OCI-LY7 (cell line): ENCODE measurements at regions not wholly inside any gene's neighbourhood (a gene's known extent, or its start where the extent isn't known, plus 50 kb on each side); places are given as distances from the start of the nearest gene placed in this dataset.

ENCODE experiments used
- CTCF ChIP-seq: fragments of 200-600 bp; sonication (generic); conservative IDR thresholded peaks from 2 replicates; pipeline ENCODE4 v1.5.1; 2014; ENCODE audit warnings: mild to moderate bottlenecking, antibody characterized with exemption, low read length, moderate library complexity, mixed read lengths
- EZH2phosphoT487 ChIP-seq: fragments of 200-600 bp; sonication (generic); IDR thresholded peaks from 2 replicates; pipeline ENCODE4 v1.6.1; 2018; ENCODE audit warnings: low read depth, borderline replicate concordance, mild to moderate bottlenecking, mixed run types, antibody characterized with exemption, low read length, moderate library complexity, mixed read lengths

DNA sequence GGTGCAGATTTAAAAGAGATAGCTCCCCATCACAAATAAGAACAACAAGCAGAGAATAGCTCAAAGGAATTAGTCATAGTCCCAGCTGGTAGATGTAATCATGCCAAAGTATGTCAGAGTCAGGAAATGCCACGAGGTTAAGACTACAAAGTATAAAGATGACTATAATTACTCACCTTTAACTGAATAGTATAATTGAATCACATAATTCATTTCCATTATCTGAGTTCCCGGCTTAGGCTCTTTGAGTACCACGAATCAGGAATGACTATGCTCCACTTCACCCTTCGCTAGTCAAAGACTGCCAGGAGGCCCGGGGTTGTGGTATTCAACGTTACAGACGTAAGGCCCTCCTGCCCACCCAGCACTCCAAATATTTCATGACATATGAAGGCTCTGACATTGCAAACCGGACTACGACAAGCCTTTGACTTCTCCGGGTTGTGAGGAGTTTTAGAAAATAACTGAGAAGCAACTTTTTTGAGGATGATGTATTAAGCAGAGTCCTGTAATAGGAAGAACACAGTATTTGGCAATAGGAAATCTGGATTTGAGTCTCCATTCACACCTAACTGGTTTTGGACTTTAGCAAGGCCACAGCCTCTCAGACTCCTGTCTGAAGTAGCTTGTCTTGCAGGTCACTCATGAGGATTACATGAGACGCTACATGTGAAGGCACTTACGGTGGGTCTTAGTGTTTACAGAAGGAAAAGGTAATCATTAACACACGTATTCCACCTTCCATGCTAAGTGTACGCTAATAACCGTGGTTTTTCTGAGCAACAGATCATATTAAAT, 64.6 kb downstream of the ENC1 start:
- TF ChIP-seq CTCF (no peak), EZH2phosphoT487 (no peak)
